GM18498 (cell line): ENCODE measurements at regions not wholly inside any gene's neighbourhood (a gene's known extent, or its start where the extent isn't known, plus 50 kb on each side); places are given as distances from the start of the nearest gene placed in this dataset.
"Not testable (repeated sequence)": the region's sequence is repeated elsewhere in the genome, so short reads cannot be mapped to it uniquely, and the experiment has no call there.

Source experiments
- ATAC-seq: cut with Tn5 transposase; IDR thresholded peaks from one replicate; pipeline ENCODE4 v1.9.1; 2021; ENCODE audit warnings: mild to moderate bottlenecking, moderate library complexity; ENCODE audit not compliant: unreplicated experiment

DNA sequence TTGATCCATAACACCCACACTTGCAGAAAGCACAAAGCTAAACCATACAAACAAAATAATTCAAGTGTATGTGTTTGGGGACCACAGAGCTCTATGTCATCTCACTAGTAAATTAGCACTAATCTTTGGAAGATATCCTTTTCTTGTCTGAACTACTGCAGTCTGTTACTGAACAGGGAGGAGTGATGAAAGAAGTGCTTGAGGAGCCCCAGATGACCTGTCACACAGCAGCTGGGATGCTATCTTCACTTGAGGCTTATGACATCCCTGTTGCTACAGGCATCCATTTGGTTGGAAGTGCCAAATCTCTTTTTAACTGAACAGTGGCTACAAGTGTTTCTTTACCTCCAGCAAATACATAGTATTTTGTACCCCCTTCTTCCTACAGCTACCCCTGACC, 386.3 kb upstream of the CHAC2 start:
- no peak for ATAC-seq

DNA sequence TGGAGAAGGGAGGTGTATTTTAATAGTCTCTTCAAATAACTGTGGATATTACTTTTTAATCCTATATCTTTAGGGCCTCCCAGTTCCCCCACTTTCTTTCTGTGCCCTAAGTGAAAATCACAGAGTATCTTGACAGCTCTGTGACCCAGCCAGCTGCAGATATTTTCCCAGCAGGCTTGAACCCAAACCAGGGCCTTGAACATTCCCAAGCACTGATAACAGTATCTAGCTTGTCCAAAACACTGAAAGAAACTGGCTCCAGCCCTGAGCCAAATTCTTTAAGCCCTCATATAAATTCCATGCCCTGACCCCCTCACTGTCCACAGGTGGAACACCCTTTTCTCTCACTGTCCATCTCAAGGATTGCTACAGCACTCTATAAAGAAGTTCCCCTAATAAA, 388.1 kb upstream of the CHAC2 start:
- ATAC-seq: no peak

- no peak for ATAC-seq
Observed at GRCh38 chr2:53378791-53379190, 388.8 kb upstream of the CHAC2 start.

GRCh38 chr2:53373126-53373525, 394.5 kb upstream of the CHAC2 start:
- ATAC-seq: no peak

- no peak for ATAC-seq
Observed at GRCh38 chr2:53366543-53366942, 401.1 kb upstream of the CHAC2 start.

DNA sequence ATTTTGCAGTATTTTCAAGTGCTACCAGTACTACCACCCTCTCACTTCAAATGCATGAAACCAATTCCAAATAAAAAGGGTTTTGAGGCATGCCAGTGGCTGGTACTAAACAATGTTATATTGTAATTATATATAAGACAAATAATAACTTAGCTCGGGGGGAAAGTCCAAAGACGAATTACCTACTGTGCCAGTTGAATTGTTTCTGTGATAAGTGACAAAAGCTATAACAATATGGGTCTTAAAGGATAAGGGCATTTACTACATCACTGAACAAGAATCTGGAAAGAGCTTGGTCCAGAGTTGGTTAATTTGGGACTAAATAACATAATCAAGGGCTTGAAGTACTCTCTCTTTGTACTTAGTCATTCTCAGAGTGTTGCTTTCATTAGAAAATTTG, 404.7 kb upstream of the CHAC2 start:
- ATAC-seq: no peak

- ATAC-seq: no peak
Observed at GRCh38 chr2:53356291-53356905, 411.2 kb upstream of the CHAC2 start.

DNA sequence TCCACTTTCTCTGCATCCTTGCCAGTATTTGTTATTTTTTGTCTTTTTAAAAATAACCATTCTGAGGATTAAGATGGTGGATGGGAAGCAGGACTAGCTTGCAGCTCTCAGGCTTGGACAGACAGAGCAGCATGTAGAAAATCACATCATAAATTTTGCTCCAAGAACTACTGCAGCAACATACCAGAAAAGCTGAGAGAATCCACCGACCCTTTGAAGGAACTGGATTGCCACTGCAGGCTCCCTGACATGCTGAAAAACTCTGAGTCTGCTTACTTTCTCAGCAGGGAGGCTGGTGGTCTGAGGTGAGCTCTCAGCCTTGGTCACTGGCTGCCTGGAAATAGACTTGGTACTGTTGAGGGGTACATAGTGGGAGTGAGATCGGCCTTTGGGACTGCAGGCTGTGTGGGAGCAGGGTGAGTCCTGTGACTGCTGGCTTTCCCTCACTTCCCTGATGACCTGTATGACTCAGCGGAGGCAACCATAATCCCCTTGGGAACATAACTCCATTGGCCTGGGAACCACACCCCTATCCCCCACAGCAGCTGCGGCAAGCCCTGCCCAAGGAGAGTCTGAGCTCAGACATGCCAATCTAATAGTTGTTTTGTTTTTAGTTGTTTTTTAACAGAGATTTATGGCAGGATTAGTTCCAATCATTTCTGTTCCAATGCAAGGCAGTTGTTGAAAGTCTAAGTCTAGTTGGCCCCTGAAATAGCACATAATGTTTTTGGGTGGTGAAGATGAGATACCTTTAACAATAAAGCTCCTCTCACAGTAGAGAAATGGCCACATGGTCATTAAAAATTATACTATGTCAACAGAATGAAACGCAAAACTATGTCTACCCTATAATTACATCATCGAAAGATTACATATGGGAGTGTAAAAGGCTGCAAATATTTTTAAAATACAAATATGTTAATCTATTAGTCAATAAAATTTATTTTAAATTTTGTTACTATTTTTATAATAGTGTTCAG, 414.2 kb upstream of the CHAC2 start:
- ATAC-seq: no peak

- ATAC-seq: no peak
Observed at GRCh38 chr2:53347269-53347668, 420.3 kb upstream of the CHAC2 start.

DNA sequence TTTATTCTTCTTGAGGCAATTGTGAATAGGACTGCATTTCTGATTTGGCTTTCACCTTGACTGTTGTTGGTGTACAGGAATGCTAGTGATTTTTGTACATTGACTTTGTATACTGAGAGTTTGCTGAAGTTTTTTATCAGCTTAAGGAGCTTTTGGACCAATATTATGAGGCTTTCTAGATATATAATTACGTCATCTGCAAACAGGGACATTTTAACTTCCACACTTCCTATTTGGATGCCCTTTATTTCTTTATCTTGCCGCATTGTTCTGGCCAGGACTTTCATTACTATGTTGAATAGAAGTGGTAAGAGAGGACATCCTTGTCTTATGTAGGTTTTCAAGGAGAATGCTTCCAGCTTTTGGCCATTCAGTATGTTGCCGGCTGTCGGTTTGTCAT, 425.4 kb upstream of the CHAC2 start:
- ATAC-seq: no peak

- ATAC-seq: no peak
Observed at GRCh38 chr2:53334610-53335009, 433.0 kb upstream of the CHAC2 start.

- ATAC-seq: no peak
Observed at GRCh38 chr2:53331667-53332066, 435.9 kb upstream of the CHAC2 start.

- no peak for ATAC-seq
Observed at GRCh38 chr2:53317861-53318260, 449.7 kb upstream of the CHAC2 start.

DNA sequence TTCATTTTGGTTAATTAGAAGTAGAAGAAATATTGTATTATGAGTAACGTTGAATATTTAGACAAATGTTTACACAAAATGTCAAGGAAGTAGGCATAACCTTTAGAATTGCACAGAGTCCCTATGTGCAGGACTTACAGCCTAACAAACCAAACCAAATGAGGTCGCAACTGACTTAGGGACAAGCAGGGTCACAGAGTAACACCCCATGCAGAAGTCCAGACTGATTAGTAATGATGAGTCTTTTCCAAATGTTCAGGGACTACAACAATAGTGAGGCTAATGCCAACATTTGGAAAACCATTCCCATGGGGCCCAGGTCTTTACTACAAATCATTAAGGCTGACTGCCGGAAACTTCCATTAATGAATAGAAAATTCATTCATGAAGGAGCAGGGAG, 452.5 kb upstream of the CHAC2 start:
- no peak for ATAC-seq

- no peak for ATAC-seq
Observed at GRCh38 chr2:53314718-53315117, 452.9 kb upstream of the CHAC2 start.

GRCh38 chr2:53313644-53314043, 454.0 kb upstream of the CHAC2 start:
- not testable (repeated sequence) for ATAC-seq

- no peak for ATAC-seq
Observed at GRCh38 chr2:53312721-53313120, 454.9 kb upstream of the CHAC2 start.

DNA sequence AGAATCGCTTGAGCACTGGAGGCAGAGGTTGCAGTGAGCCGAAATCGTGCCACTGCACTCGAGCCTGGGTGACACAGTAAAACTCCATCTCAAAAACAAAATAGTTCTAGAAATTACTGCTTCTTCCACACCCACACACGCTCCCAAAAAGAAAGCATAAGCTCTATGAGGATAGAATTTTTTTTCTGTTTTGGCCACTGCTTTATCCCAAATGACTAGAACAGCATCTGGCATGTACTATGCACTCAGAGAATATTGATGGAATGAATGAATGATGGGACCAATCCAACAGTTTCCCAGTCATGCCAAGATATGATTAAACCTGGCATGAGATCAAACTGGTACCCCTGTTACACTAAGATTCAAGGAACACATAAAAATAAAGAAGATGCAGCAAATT, 455.4 kb upstream of the CHAC2 start:
- no peak for ATAC-seq

- no peak for ATAC-seq
Observed at GRCh38 chr2:53303012-53303578, 464.5 kb upstream of the CHAC2 start.

- no peak for ATAC-seq
Observed at GRCh38 chr2:53302455-53302854, 465.1 kb upstream of the CHAC2 start.

- ATAC-seq: no peak
Observed at GRCh38 chr2:53289309-53290006, 478.1 kb upstream of the CHAC2 start.
